ENCODE measurements at regions not wholly inside any gene's neighbourhood (a gene's known extent, or its start where the extent isn't known, plus 50 kb on each side); places are given as distances from the start of the nearest gene placed in this dataset.

- TF ChIP-seq POLR2A (IDR thresholded peaks at IDR 0.05) = no peak
- no peak for TF ChIP-seq CTCF (IDR thresholded peaks at IDR 0.05)
These were observed 68.4 kb upstream of the PALS2 start for GRCh38 chr7:24504836-24505235.

All from thyroid gland (tissue), 4 donors.